Right cardiac atrium (tissue), 5 donors: ENCODE measurements at regions not wholly inside any gene's neighbourhood (a gene's known extent, or its start where the extent isn't known, plus 50 kb on each side); places are given as distances from the start of the nearest gene placed in this dataset.

Experiments used
- ATAC-seq, 2 donors: fragments of 200-7000 bp; cut with Tn5 transposase; one replicate each; pipeline versions ENCODE4 v1.8.0 to v1.9.1; 2020; ENCODE audit warnings: moderate library complexity in 2 of 2, mild to moderate bottlenecking in 1 of 2
- DNase-seq, 3 donors: peaks; one replicate each; pipeline ENCODE4 v3.0.0-alpha.2; 2020
- H3K27ac ChIP-seq: one replicate; pipeline ENCODE4 v1.5.1; 2013; ENCODE audit warnings: mild to moderate bottlenecking, low read length, control low read depth, moderate library complexity
- H3K27me3 ChIP-seq: one replicate; pipeline ENCODE4 v1.6.1; 2013; ENCODE audit not compliant: control insufficient read depth, insufficient read depth
- H3K4me1 ChIP-seq: one replicate; pipeline ENCODE4 v1.6.1; 2013; ENCODE audit warnings: low read length; ENCODE audit not compliant: control insufficient read depth, insufficient read depth
- H3K4me3 ChIP-seq: one replicate; pipeline ENCODE4 v1.5.1; 2013; ENCODE audit warnings: low read length, control low read depth
- H3K9me3 ChIP-seq: one replicate; pipeline ENCODE4 v1.6.1; 2013; ENCODE audit warnings: low read length; ENCODE audit not compliant: control insufficient read depth
- WGBS: extraction: QIAGEN DNeasy Blood & Tissue Kit; methylation state at CpG from one replicate; pipeline ENCODE4 v1.1.7; 2013; 5-methylcytosine and 5-hydroxymethylcytosine counted together
- intact Hi-C, 4 donors: fragments of 100-400 bp; cut with DNase I; formaldehyde crosslinking; loops; one replicate each; pipeline versions ENCODE4 v1.11.0 to v1.14.0; 2022 to 2023
- donor health status: healthy with polysubstance abuse.
- donor health status: DM: no; HTN: yes; CAD: no.
- donor health status: DM: no; HTN: no; CAD: no.
- donor health status: DM: no; HTN: yes; CAD: no; lungs with severe emphysema.
- donor health status: DM: yes; HTN: yes; CAD: no.

- DNase-seq (no peak), ATAC-seq (no peak)
- Histone ChIP-seq H3K9me3 (no peaks in the 10 kb centered on the region), H3K4me3 (no peak overlapping the region), H3K27me3 (no peaks in the 10 kb centered on the region), H3K27ac (no peak overlapping the region), H3K4me1 (no peaks in the 10 kb centered on the region)
- intact Hi-C loops: no loop called here
- WGBS: 80% methylated on average over 4 of the region's 4 CpGs
Observed at GRCh38 chr9:88643931-88644330, 109.0 kb downstream of the NXNL2 start.

GRCh38 chr9:88645172-88645878 is 110.3 kb downstream of the NXNL2 start:
- intact Hi-C loops: no loop called here
- Histone ChIP-seq H3K9me3 (no peaks in the 10 kb centered on the region), H3K4me3 (no peak overlapping the region), H3K27ac (no peak overlapping the region), H3K27me3 (no peaks in the 10 kb centered on the region), H3K4me1 (no peaks in the 10 kb centered on the region)
- DNase-seq (no peak), ATAC-seq (peak; percentile 67 to 76)
- WGBS: 66% methylated on average over 7 of the region's 7 CpGs

GRCh38 chr9:88645879-88646199 is 110.9 kb downstream of the NXNL2 start:
- no peaks in the 10 kb centered on the region for H3K9me3 ChIP-seq
- no peak overlapping the region for H3K27ac ChIP-seq
- no peak overlapping the region for H3K4me3 ChIP-seq
- peak in 1 of 3 donors; percentile 42 for DNase-seq
- WGBS: 80% methylated on average over 10 of the region's 10 CpGs
- H3K4me1 ChIP-seq: no peaks in the 10 kb centered on the region
- intact Hi-C loops: no loop called here
- peak; percentile 44 to 51 for ATAC-seq
- H3K27me3 ChIP-seq: no peaks in the 10 kb centered on the region

DNA sequence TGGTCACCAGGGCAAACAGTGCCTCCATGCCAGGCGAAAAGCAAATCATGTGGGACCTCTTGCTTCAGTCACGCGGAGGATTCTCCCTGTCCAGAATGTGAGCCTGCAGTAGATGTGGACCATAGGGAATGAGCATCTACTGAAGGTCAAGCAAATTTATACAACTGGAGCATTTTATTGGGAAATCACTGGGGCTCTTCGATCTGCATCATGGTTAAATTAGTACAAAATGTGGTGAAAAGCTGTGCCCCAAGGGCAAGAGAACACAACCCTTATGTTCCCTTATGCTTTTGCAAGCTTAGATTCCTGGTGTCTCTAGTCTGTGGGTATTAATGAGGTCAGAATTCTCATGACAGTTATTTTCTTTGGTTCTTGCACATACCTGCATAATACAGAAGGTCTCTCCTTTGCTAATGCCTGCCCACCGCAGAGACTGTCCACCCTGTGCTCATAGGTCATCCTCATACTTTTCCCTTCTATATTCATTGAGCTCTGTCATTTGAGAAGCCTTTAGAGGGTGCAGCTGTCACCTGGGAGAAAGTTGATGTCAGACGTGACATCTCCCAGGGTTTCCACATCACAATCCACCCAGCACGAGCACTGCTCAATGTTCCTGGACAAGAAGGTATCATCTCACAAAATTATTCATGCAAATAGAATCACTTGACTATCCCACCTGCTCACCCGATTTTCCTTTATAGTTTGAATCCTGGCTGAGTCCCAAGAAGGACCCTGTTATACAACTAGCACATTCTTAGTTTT is 111.7 kb downstream of the NXNL2 start:
- Histone ChIP-seq H3K27me3 (no peaks in the 10 kb centered on the region), H3K4me3 (no peak overlapping the region), H3K27ac (no peak overlapping the region), H3K9me3 (no peaks in the 10 kb centered on the region), H3K4me1 (no peaks in the 10 kb centered on the region)
- WGBS: 83% methylated on average over 8 of the region's 8 CpGs
- no peak for DNase-seq
- intact Hi-C loops: no loop called here
- ATAC-seq: no peak

- H3K4me3 ChIP-seq: no peak overlapping the region
- no peaks in the 10 kb centered on the region for H3K9me3 ChIP-seq
- ATAC-seq (peak; percentile 92 to 95), DNase-seq (peak; percentile 90 to 95 (median 91))
- peak overlapping the region; percentile 88 for H3K27ac ChIP-seq
- WGBS: 54% methylated on average over 10 of the region's 10 CpGs
- H3K4me1 ChIP-seq: peaks cover 3% of the 10 kb centered on the region
- intact Hi-C loops: no loop called here
- H3K27me3 ChIP-seq: no peaks in the 10 kb centered on the region
Observed at GRCh38 chr9:88651682-88652633, 117.0 kb downstream of the NXNL2 start.

DNA sequence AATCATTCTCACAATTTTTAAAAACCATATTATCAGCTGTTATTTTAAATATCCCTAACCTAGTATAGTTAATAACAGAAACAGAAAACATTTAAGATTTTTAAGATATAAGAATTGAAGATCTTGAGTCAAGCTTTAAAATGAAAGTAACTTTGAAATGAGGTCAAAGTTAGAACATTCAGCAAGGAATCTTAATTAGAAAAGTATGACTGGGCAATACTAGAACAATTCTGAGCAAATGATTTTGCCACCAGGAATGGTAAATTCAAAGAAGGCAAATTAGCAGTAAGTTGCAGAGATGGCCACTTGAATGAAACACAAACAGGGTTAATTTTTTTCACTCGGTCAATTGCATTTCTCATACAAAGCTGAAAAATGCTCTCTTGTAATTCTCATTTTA is 117.9 kb downstream of the NXNL2 start:
- Histone ChIP-seq H3K4me3 (no peak overlapping the region), H3K27me3 (no peaks in the 10 kb centered on the region), H3K9me3 (no peaks in the 10 kb centered on the region), H3K27ac (no peak overlapping the region), H3K4me1 (peaks cover 3% of the 10 kb centered on the region)
- no peak for ATAC-seq
- intact Hi-C loops: no loop called here
- 58% methylated on average over 1 of the region's 1 CpG for WGBS
- no peak for DNase-seq

GRCh38 chr9:88653406-88653805 is 118.4 kb downstream of the NXNL2 start:
- intact Hi-C loops: no loop called here
- no peaks in the 10 kb centered on the region for H3K9me3 ChIP-seq
- no peak for DNase-seq
- H3K27ac ChIP-seq: no peak overlapping the region
- peaks cover 3% of the 10 kb centered on the region for H3K4me1 ChIP-seq
- no peak for ATAC-seq
- no peak overlapping the region for H3K4me3 ChIP-seq
- WGBS: 63% methylated on average over 2 of the region's 2 CpGs
- no peaks in the 10 kb centered on the region for H3K27me3 ChIP-seq

DNA sequence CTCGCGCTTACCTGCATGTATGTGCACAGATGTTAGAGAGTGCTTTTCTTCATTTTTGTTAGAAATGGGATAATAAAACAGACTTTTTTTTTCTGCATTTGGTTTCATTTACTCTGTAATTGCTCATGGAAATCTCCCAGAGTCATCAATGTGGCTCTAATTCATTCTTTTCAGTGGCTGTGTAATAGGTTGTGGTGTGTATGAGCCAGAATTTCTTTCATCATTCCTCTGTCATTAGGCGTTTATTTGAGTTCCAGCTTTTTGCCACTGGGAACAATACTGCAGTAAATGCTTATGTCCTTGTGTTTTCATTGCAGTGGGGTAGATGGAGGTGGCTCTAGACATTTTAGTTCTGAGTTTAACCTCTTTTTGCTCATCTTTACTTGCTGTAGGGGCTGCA is 118.9 kb downstream of the NXNL2 start:
- intact Hi-C loops: no loop called here
- H3K9me3 ChIP-seq: no peaks in the 10 kb centered on the region
- H3K27me3 ChIP-seq: no peaks in the 10 kb centered on the region
- 77% methylated on average over 3 of the region's 3 CpGs for WGBS
- H3K4me1 ChIP-seq: peaks cover 6% of the 10 kb centered on the region
- no peak for DNase-seq
- no peak overlapping the region for H3K27ac ChIP-seq
- no peak overlapping the region for H3K4me3 ChIP-seq
- no peak for ATAC-seq

- intact Hi-C loops: no loop called here
- WGBS: 42% methylated on average over 2 of the region's 2 CpGs
Observed at GRCh38 chr9:88657893-88658292, 122.9 kb downstream of the NXNL2 start.

GRCh38 chr9:88658311-88658822 is 123.4 kb downstream of the NXNL2 start:
- H3K4me1 ChIP-seq: peaks cover 3% of the 10 kb centered on the region
- no peaks in the 10 kb centered on the region for H3K27me3 ChIP-seq
- no peak overlapping the region for H3K4me3 ChIP-seq
- no peaks in the 10 kb centered on the region for H3K9me3 ChIP-seq
- 36% methylated on average over 7 of the region's 7 CpGs for WGBS
- ATAC-seq (peak; percentile 84 to 86), DNase-seq (peak; percentile 80 to 83 (median 83))
- intact Hi-C loops: no loop called here
- no peak overlapping the region for H3K27ac ChIP-seq

More at GRCh38 chr9:88657893-88658292, 122.9 kb downstream of the NXNL2 start:
- Histone ChIP-seq H3K27me3 (no peaks in the 10 kb centered on the region), H3K9me3 (no peaks in the 10 kb centered on the region), H3K27ac (peak overlapping the region; percentile 45), H3K4me1 (peaks cover 3% of the 10 kb centered on the region), H3K4me3 (no peak overlapping the region)
- DNase-seq: no peak
- ATAC-seq: peak; percentile 36
